Neural cell (in vitro differentiated cells): ENCODE measurements at regions not wholly inside any gene's neighbourhood (a gene's known extent, or its start where the extent isn't known, plus 50 kb on each side); places are given as distances from the start of the nearest gene placed in this dataset.
"Not testable (repeated sequence)": the region's sequence is repeated elsewhere in the genome, so short reads cannot be mapped to it uniquely, and the experiment has no call there.

Experiments used
- H2AFZ ChIP-seq: fragments of 200-600, 300-800 bp; sonication (generic), shearing (Covaris generic); 2 replicates; pipeline ENCODE4 v1.6.0; 2014; ENCODE audit warnings: low read depth, mild to moderate bottlenecking, antibody characterized with exemption, low read length, moderate library complexity
- H3F3A ChIP-seq: fragments of 200-600 bp; shearing (Covaris generic); 2 replicates; pipeline ENCODE4 v1.6.1; 2016; ENCODE audit warnings: mild to moderate bottlenecking, moderate library complexity, mixed read lengths, antibody characterized with exemption, low read length; ENCODE audit not compliant: insufficient read depth, poor library complexity, severe bottlenecking
- H3K27ac ChIP-seq: fragments of 200-600, 300-800 bp; sonication (generic), shearing (Covaris generic); 2 replicates; pipeline ENCODE4 v1.5.1; 2014; ENCODE audit warnings: mild to moderate bottlenecking, low read length, moderate library complexity
- H3K27me3 ChIP-seq: fragments of 300-800, 200-600 bp; sonication (generic), shearing (Covaris generic); 2 replicates; pipeline ENCODE4 v1.6.0; 2014; ENCODE audit warnings: mild to moderate bottlenecking, low read depth, low read length, moderate library complexity; ENCODE audit not compliant: insufficient read depth
- H3K36me3 ChIP-seq: fragments of 300-800, 200-600 bp; sonication (generic), shearing (Covaris generic); 2 replicates; pipeline ENCODE4 v1.5.1; 2014; ENCODE audit warnings: mild to moderate bottlenecking, antibody characterized with exemption, low read length, moderate library complexity; ENCODE audit not compliant: insufficient read depth
- H3K4me2 ChIP-seq: fragments of 300-800, 200-600 bp; sonication (generic), shearing (Covaris generic); 2 replicates; pipeline ENCODE4 v1.6.0; 2014; ENCODE audit warnings: mild to moderate bottlenecking, low read length
- H3K4me3 ChIP-seq: fragments of 300-800, 200-600 bp; sonication (generic), shearing (Covaris generic); 2 replicates; pipeline ENCODE4 v1.5.1; 2014; ENCODE audit warnings: mild to moderate bottlenecking, low read length, moderate library complexity
- H3K79me2 ChIP-seq: fragments of 200-600 bp; shearing (Covaris generic); replicated peaks from 2 replicates; pipeline ENCODE4 v1.6.0; 2014; ENCODE audit warnings: mild to moderate bottlenecking, low read length, moderate library complexity; ENCODE audit not compliant: insufficient read depth
- H3K9ac ChIP-seq: fragments of 300-800, 200-600 bp; sonication (generic), shearing (Covaris generic); 2 replicates; pipeline ENCODE4 v1.6.1; 2016; ENCODE audit warnings: mild to moderate bottlenecking, low read length, mixed read lengths
- H3K9me2 ChIP-seq: fragments of 200-600 bp; shearing (Covaris generic); 2 replicates; pipeline ENCODE4 v1.6.1; 2016; ENCODE audit warnings: mild to moderate bottlenecking, low read length, mixed read lengths; ENCODE audit not compliant: insufficient read depth
- H3K9me3 ChIP-seq: fragments of 200-600, 300-800 bp; sonication (generic), shearing (Covaris generic); 2 replicates; pipeline ENCODE4 v1.6.1; 2016; ENCODE audit warnings: mild to moderate bottlenecking, mixed run types, low read length, moderate library complexity, mixed read lengths
- H4K20me1 ChIP-seq: fragments of 200-600 bp; shearing (Covaris generic); 2 replicates; pipeline ENCODE4 v1.6.1; 2016; ENCODE audit warnings: mild to moderate bottlenecking, mixed run types; ENCODE audit not compliant: insufficient read depth
- CTCF ChIP-seq: fragments of 450-650 bp; IDR thresholded peaks from 2 replicates; pipeline ENCODE4 v1.5.1; 2014; ENCODE audit warnings: antibody characterized with exemption, mild to moderate bottlenecking, moderate library complexity; ENCODE audit not compliant: poor library complexity, severe bottlenecking
- EP300 ChIP-seq: fragments of 450-650 bp; conservative IDR thresholded peaks from 2 replicates; pipeline ENCODE4 v1.6.1; 2014; ENCODE audit warnings: antibody characterized with exemption, mild to moderate bottlenecking, moderate library complexity; ENCODE audit not compliant: poor library complexity, severe bottlenecking
- EZH2 ChIP-seq: fragments of 200-600, 300-800 bp; shearing (Covaris generic), sonication (generic); IDR thresholded peaks from 2 replicates; pipeline ENCODE4 v1.6.1; 2014; ENCODE audit warnings: antibody characterized with exemption, low read length, borderline replicate concordance, mild to moderate bottlenecking; ENCODE audit not compliant: insufficient read depth, poor library complexity, severe bottlenecking
- MXI1 ChIP-seq: fragments of 450-650 bp; conservative IDR thresholded peaks from 2 replicates; pipeline ENCODE4 v1.6.1; 2014; ENCODE audit warnings: antibody characterized with exemption, mild to moderate bottlenecking; ENCODE audit not compliant: poor library complexity, severe bottlenecking
- POLR2AphosphoS5 ChIP-seq: IDR thresholded peaks from 2 replicates; pipeline ENCODE4 v1.6.1; 2012
- RAD21 ChIP-seq: fragments of 450-650 bp; conservative IDR thresholded peaks from 2 replicates; pipeline ENCODE4 v1.6.1; 2014; ENCODE audit warnings: antibody characterized with exemption, mild to moderate bottlenecking, moderate library complexity
- SMC3 ChIP-seq: fragments of 450-650 bp; conservative IDR thresholded peaks from 2 replicates; pipeline ENCODE4 v1.6.1; 2014; ENCODE audit warnings: antibody characterized with exemption, mild to moderate bottlenecking, moderate library complexity; ENCODE audit not compliant: poor library complexity
- TAF1 ChIP-seq: IDR thresholded peaks from 2 replicates; pipeline ENCODE4 v1.6.1; 2012; ENCODE audit warnings: low read depth
- TF ChIP-seq, protein P1 (sequence below): IDR thresholded peaks from 2 replicates; pipeline ENCODE4 v1.6.1; 2012; ENCODE audit warnings: borderline replicate concordance

- H3K4me3 ChIP-seq, result no peak overlapping the region
- TF ChIP-seq EZH2 (no peak), TAF1 (no peak), MXI1 (no peak)
- H3F3A ChIP-seq, result no peaks in the 10 kb centered on the region
- H3K79me2 ChIP-seq, result no peaks in the 10 kb centered on the region
- no peak overlapping the region for H3K9ac ChIP-seq
- no peaks in the 10 kb centered on the region for H3K36me3 ChIP-seq
- no peak overlapping the region for H3K27ac ChIP-seq
- no peak overlapping the region for H2AFZ ChIP-seq
- H3K9me2 ChIP-seq, result no peaks in the 10 kb centered on the region
- no peaks in the 10 kb centered on the region for H4K20me1 ChIP-seq
- H3K4me2 ChIP-seq, result no peak overlapping the region
- H3K27me3 ChIP-seq, result no peaks in the 10 kb centered on the region
- H3K9me3 ChIP-seq, result no peaks in the 10 kb centered on the region
Measured at GRCh38 chr2:4107179-4107578, 403.8 kb downstream of the DCDC2C start.

GRCh38 chr2:4110273-4110672 is 406.9 kb downstream of the DCDC2C start:
- Histone ChIP-seq H3K9ac (no peak overlapping the region), H3K79me2 (no peaks in the 10 kb centered on the region), H4K20me1 (no peaks in the 10 kb centered on the region), H3K9me3 (no peaks in the 10 kb centered on the region), H3K27ac (no peak overlapping the region), H3K4me3 (no peak overlapping the region), H3F3A (no peaks in the 10 kb centered on the region), H3K36me3 (no peaks in the 10 kb centered on the region), H2AFZ (no peak overlapping the region), H3K4me2 (no peak overlapping the region), H3K27me3 (no peaks in the 10 kb centered on the region), H3K9me2 (no peaks in the 10 kb centered on the region)
- no peak for TF ChIP-seq EP300
- no peak for TF ChIP-seq EZH2
- no peak for TF ChIP-seq SMC3
- TF ChIP-seq POLR2AphosphoS5, result no peak
- TF ChIP-seq MXI1, result no peak
- no peak for TF ChIP-seq TAF1
- no peak for TF ChIP-seq CTCF
- TF ChIP-seq, protein P1, sequence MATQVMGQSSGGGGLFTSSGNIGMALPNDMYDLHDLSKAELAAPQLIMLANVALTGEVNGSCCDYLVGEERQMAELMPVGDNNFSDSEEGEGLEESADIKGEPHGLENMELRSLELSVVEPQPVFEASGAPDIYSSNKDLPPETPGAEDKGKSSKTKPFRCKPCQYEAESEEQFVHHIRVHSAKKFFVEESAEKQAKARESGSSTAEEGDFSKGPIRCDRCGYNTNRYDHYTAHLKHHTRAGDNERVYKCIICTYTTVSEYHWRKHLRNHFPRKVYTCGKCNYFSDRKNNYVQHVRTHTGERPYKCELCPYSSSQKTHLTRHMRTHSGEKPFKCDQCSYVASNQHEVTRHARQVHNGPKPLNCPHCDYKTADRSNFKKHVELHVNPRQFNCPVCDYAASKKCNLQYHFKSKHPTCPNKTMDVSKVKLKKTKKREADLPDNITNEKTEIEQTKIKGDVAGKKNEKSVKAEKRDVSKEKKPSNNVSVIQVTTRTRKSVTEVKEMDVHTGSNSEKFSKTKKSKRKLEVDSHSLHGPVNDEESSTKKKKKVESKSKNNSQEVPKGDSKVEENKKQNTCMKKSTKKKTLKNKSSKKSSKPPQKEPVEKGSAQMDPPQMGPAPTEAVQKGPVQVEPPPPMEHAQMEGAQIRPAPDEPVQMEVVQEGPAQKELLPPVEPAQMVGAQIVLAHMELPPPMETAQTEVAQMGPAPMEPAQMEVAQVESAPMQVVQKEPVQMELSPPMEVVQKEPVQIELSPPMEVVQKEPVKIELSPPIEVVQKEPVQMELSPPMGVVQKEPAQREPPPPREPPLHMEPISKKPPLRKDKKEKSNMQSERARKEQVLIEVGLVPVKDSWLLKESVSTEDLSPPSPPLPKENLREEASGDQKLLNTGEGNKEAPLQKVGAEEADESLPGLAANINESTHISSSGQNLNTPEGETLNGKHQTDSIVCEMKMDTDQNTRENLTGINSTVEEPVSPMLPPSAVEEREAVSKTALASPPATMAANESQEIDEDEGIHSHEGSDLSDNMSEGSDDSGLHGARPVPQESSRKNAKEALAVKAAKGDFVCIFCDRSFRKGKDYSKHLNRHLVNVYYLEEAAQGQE, result no peak
- no peak for TF ChIP-seq RAD21

- not testable (repeated sequence) for H3K27me3 ChIP-seq
Measured at GRCh38 chr2:4115435-4115834, 412.1 kb downstream of the DCDC2C start.

More at GRCh38 chr2:4115435-4115834, 412.1 kb downstream of the DCDC2C start:
- H2AFZ ChIP-seq, H3K9me3 ChIP-seq, H4K20me1 ChIP-seq, H3K4me2 ChIP-seq, H3K79me2 ChIP-seq, H3K4me3 ChIP-seq, H3K27ac ChIP-seq, H3F3A ChIP-seq, H3K36me3 ChIP-seq, H3K9ac ChIP-seq, H3K9me2 ChIP-seq: not testable (repeated sequence)
